Midbrain (tissue), 1 donor: ENCODE measurements at regions not wholly inside any gene's neighbourhood (a gene's known extent, or its start where the extent isn't known, plus 50 kb on each side); places are given as distances from the start of the nearest gene placed in this dataset.
"Not testable (repeated sequence)": the region's sequence is repeated elsewhere in the genome, so short reads cannot be mapped to it uniquely, and the experiment has no call there.

Experiments used
- DNase-seq: peaks from one replicate; lab custom pipeline; 2025; lab: John Stamatoyannopoulos, UW

GRCh38 chr18:77373730-77374445 is 124.2 kb downstream of the GALR1 start:
- no peak for DNase-seq

DNA sequence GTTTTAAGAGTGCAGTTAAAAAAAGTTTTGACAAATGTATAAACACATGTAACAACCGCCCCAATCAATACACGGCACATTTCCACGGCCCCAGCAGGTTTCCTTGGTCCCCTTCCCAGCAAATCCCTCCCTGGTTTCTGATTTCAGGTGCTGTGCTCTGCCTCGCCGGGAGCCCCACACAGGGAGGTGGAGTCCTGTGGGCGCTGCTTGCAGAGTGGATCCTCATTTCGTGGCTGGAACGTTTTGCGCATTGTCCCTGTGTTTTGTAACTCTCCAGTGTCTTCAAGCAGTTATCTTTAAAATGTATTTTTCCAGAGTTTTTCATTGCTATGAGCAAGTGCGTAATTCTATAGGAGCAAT is 124.8 kb downstream of the GALR1 start:
- no peak for DNase-seq

DNA sequence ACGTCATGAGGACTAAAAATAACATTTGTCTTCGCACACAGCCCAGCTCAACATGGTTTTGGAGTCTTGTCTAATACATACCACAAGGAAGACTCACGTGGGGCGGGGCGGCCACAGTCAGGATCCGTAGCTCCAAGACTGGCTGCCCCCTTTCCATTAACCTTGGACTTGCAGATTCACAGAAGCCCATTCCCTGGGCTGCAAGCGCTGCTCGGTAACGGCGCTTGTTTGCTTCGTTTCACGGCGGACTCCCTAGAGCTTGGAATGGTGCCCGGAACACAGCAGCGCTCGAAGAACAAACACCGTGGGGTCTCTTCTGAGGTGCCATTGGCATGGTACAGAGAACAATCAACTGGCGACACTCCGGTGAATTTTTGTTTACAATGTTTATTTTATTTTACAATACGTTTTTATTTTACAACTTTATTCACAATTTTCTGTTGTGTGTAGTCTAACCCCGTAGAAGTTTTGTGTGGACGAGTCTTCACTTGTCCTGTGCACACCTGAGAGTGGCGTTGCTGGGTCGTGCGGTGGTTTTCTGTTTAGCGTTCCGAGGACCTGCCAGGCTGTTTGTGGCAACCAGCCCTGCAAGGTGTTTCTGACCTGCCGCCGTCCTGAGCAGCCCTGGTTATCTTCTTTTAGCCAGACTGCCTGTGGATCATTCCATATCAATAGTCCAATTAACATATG is 126.5 kb downstream of the GALR1 start:
- no peak for DNase-seq

- DNase-seq, result no peak
Measured at GRCh38 chr18:77376733-77377094, 127.1 kb downstream of the GALR1 start.

DNA sequence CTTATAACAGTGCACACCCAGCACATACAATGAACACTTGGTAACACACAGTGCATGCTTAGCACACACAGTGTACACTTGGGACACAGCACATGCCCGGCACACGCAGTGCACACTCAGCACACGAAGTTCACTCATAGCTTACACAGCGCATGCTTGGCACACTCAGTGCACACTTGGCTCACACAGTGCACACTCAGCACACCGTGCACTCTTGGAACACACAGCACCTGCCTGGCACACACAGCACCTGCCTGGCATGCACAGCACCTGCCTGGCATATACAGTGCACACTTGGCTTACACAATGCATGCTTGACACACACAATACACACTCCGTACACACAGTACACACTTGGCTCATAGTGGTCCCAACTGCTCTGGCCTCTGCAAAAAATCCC is 128.2 kb downstream of the GALR1 start:
- DNase-seq, result no peak

DNA sequence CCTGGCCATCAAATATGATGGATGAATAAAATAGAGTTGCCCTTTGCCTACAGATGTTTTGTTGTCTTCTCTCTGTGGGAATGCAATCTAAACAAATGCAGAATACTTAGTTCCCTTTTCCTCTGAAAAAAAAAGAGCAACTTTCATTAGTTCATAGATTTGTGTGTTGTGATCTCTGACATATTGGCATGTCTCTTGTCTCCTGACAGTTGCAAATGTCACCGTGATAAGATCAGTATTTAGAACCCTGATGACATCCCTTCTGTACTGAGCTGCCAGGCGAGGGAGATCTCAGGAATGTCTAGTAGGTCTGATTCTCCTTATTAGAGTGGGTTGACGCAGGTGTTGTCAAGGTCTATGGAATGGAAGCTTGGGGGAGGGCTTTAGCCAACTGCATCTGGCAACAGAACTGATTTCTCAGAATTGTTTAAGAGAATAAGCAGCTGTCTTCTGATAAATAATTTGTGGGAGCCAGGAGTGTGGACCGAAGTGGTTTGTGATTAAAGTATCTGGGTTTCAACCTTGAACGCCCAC is 130.4 kb downstream of the GALR1 start:
- DNase-seq, result no peak

GRCh38 chr18:77380695-77381094 is 131.0 kb downstream of the GALR1 start:
- no peak for DNase-seq

- DNase-seq, result no peak
Measured at GRCh38 chr18:77392321-77392720, 142.7 kb downstream of the GALR1 start.

- DNase-seq, result no peak
Measured at GRCh38 chr18:77393519-77393918, 143.9 kb downstream of the GALR1 start.

GRCh38 chr18:77395953-77396352 is 146.3 kb downstream of the GALR1 start:
- no peak for DNase-seq

- DNase-seq, result no peak
Measured at GRCh38 chr18:77397056-77397455, 147.4 kb downstream of the GALR1 start.

DNA sequence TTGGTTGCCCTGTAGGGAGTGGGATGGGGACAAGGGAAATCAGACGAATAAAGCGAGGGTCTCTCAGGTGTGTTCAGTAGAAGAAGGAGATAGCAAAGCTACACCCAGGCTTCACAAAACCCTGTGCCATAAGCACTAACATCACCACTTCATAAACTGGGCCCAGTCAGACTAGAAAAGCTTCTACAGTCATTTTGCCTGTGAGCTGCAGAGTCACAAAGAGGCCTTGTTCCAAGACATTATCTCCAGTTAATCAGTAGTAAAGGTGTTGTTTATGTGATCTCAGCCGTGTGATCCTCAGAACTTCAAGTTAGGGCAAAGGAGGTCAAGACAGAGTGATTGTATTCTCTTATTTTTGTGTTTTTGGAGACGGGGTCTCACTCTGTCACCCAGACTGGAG is 148.0 kb downstream of the GALR1 start:
- no peak for DNase-seq

- no peak for DNase-seq
Measured at GRCh38 chr18:77400561-77400960, 150.9 kb downstream of the GALR1 start.

- DNase-seq, result no peak
Measured at GRCh38 chr18:77401173-77401572, 151.5 kb downstream of the GALR1 start.

DNA sequence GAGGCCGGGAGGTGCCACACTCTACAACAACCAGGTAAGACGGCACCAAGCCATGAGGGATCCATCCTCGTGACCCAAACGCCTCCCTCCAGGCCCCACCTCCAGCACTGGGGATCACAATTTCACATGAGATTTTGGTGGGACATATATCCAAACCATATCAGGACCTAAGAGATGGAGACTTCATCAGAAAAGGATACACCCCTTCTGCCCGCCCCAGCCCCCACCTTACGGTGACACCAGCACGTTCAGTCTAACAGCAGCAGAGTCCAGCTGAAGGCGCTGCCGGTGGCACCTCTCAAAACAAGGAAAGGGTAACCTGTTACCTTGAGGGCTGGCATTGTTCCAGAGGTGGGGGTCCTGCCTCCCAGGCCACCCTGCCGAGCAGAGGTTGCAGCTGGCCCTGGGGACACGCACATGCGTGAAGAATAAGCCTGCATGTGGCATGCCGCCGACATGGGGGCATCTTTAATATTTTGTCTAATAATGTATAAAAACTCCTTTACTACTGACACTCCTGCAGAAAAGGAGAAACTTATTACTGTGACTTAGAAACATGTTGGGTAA is 154.4 kb downstream of the GALR1 start:
- no peak for DNase-seq

GRCh38 chr18:77405096-77405495 is 155.4 kb downstream of the GALR1 start:
- no peak for DNase-seq

GRCh38 chr18:77407733-77408132 is 158.1 kb downstream of the GALR1 start:
- no peak for DNase-seq

DNA sequence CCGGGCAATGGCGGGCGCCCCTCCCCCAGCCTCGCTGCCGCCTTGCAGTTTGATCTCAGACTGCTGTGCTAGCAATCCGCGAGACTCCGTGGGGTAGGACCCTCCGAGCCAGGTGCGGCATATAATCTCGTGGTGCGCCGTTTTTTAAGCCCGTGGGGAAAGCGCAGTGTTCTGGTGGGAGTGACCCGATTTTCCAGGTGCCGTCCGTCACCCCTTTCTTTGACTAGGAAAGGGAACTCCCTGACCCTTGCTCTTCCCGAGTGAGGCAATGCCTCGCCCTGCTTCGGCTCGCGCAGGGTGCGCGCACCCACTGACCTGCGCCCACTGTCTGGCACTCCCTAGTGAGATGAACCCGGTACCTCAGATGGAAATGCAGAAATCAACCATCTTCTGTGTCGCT is 171.9 kb downstream of the GALR1 start:
- not testable (repeated sequence) for DNase-seq

- DNase-seq, result no peak
Measured at GRCh38 chr18:77422974-77423867, 173.6 kb downstream of the GALR1 start.

- DNase-seq, result no peak
Measured at GRCh38 chr18:77433076-77433475, 183.4 kb downstream of the GALR1 start.

DNA sequence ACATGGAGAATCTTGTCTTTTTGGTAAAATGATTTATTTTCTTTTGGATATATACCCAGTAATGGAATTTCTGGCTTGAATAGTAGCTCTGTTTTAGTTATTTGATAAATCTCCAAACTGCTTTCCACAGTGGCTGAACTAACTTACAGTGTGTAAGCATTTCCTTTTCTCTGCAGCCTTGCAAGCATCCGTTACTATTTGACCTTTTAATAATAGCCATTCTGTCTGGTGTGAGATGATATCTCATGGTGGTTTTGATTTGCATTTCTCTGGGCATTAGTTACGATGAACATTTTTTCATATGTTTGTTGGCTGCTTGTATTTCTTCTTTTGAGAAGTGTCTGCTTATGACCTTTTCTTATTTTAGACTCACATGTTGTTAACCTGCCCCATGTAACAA is 190.2 kb downstream of the GALR1 start:
- DNase-seq, result no peak

DNA sequence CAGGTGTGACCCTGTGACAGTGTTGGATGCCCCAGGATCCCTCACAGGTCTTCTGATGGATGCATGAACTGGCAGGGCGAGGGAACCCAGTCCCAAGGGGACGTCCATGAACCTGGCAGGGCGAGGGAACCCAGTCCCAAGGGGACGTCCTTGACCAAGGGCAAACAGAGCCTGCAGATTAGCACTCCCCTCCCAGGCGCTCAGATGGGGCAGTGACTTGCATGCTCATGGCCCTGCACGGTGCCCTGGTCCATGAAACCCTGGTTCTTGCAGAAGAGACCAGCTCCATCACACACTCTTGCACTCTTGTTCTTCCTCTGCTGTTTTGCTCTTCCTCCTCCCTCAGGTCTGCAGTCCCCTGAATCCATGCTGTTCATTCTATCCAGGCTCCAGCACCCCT is 192.7 kb downstream of the GALR1 start:
- DNase-seq, result no peak
